H1 (cell line): ENCODE measurements at regions not wholly inside any gene's neighbourhood (a gene's known extent, or its start where the extent isn't known, plus 50 kb on each side); places are given as distances from the start of the nearest gene placed in this dataset.

Experiments used
- CTCF ChIA-PET: fragments of 300-600 bp; sonication (Branson Sonifier 250); formaldehyde crosslinking; loops from one replicate; lab custom pipeline; 2021; ENCODE audit not compliant: partially characterized antibody; lab: Charles Lee
- POLR2A ChIA-PET: fragments of 300-600 bp; sonication (Branson Sonifier 250); formaldehyde crosslinking; loops from one replicate; lab custom pipeline; 2021; ENCODE audit warnings: inconsistent platforms; ENCODE audit not compliant: partially characterized antibody; lab: Charles Lee
- DNase-seq, 2 experiments: peaks; one replicate each; pipeline versions ENCODE4 v3.0.0 to v3.0.0-alpha.2; 2010 to 2022; ENCODE audit warnings: low spot score in 2 of 2, low read depth in 1 of 2, mixed read lengths in 1 of 2
- FAIRE-seq: peaks from 2 replicates; lab custom pipeline; 2011; peaks lifted over from hg19 to GRCh38; lab: Jason Lieb, UNC
- H2AFZ ChIP-seq: 2 replicates; pipeline ENCODE4 v1.8.1; 2012; ENCODE audit warnings: low read length, inconsistent platforms
- H2AK5ac ChIP-seq: 2 replicates; pipeline ENCODE4 v1.6.1; 2013; ENCODE audit warnings: low read depth, low read length
- H2BK120ac ChIP-seq: replicated peaks from 2 replicates; pipeline ENCODE3; 2013; ENCODE audit warnings: low read depth, low read length, inconsistent platforms
- H2BK12ac ChIP-seq: 2 replicates; pipeline ENCODE4 v1.6.1; 2013; ENCODE audit warnings: low read depth, low read length
- H2BK15ac ChIP-seq: 2 replicates; pipeline ENCODE4 v1.6.1; 2013; ENCODE audit warnings: low read length
- H2BK20ac ChIP-seq: 2 replicates; pipeline ENCODE4 v1.6.1; 2013; ENCODE audit warnings: low read length
- H2BK5ac ChIP-seq: 2 replicates; pipeline ENCODE4 v1.6.1; 2013; ENCODE audit warnings: low read depth, low read length
- H3K14ac ChIP-seq: 2 replicates; pipeline ENCODE4 v1.6.1; 2013; ENCODE audit warnings: inconsistent platforms; ENCODE audit not compliant: insufficient read length
- H3K18ac ChIP-seq: 2 replicates; pipeline ENCODE4 v1.6.1; 2013; ENCODE audit warnings: low read length; ENCODE audit errors: extremely low read depth
- H3K23ac ChIP-seq: 2 replicates; pipeline ENCODE4 v1.6.1; 2013; ENCODE audit warnings: inconsistent platforms; ENCODE audit not compliant: insufficient read length
- H3K23me2 ChIP-seq: 2 replicates; pipeline ENCODE4 v1.6.1; 2013; ENCODE audit warnings: low read depth, low read length
- H3K27ac ChIP-seq: 2 replicates; pipeline ENCODE4 v1.6.1; 2011; ENCODE audit warnings: low read depth, low read length, inconsistent platforms
- H3K27me3 ChIP-seq, 4 experiments: replicated peaks in 1 of 4; 1 replicate in 1 of 4; 2 replicates in 3 of 4; pipeline versions ENCODE4 v1.6.1 to v1.8.1; 2011 to 2013; ENCODE audit warnings: low read length in 3 of 4, mild to moderate bottlenecking in 3 of 4, inconsistent platforms in 2 of 4, mixed read lengths in 2 of 4, moderate library complexity in 1 of 4; ENCODE audit not compliant: control insufficient read depth in 3 of 4, insufficient read depth in 3 of 4; ENCODE audit errors: extremely low read depth in 1 of 4
- H3K36me3 ChIP-seq, 4 experiments: 2 replicates each; pipeline versions ENCODE4 v1.6.1 to v1.8.1; 2011 to 2013; ENCODE audit warnings: mild to moderate bottlenecking in 4 of 4, low read length in 3 of 4, moderate library complexity in 2 of 4, control low read depth in 1 of 4, inconsistent platforms in 1 of 4; ENCODE audit not compliant: insufficient read depth in 4 of 4, control insufficient read depth in 2 of 4
- H3K4ac ChIP-seq: replicated peaks from 2 replicates; pipeline ENCODE3; 2013; ENCODE audit warnings: low read length, low read depth, mixed read lengths, inconsistent platforms; ENCODE audit not compliant: insufficient read length
- H3K4me1 ChIP-seq, 4 experiments: replicated peaks in 1 of 4; 1 replicate in 1 of 4; 2 replicates in 3 of 4; pipeline versions ENCODE4 v1.6.1 to v1.8.1; 2011 to 2013; ENCODE audit warnings: low read length in 3 of 4, inconsistent platforms in 2 of 4, mixed read lengths in 1 of 4; ENCODE audit not compliant: insufficient read depth in 4 of 4, control insufficient read depth in 3 of 4
- H3K4me2 ChIP-seq, 2 experiments: 2 replicates each; pipeline versions ENCODE4 v1.6.1 to v1.8.1; 2011 to 2013; ENCODE audit warnings: low read depth in 2 of 2, low read length in 2 of 2, control low read depth in 1 of 2, inconsistent platforms in 1 of 2, mild to moderate bottlenecking in 1 of 2; ENCODE audit not compliant: insufficient read depth in 1 of 2
- H3K4me3 ChIP-seq, 4 experiments: fragments of 200-600, 300-600 bp in 1 of 4; sonication (generic), shearing (Covaris generic), sonication (Bioruptor Twin) in 1 of 4; 2 replicates each; pipeline versions ENCODE4 v1.5.1 to v1.8.1; 2011 to 2016; ENCODE audit warnings: low read length in 4 of 4, low read depth in 3 of 4, control low read depth in 2 of 4, inconsistent platforms in 2 of 4, mild to moderate bottlenecking in 2 of 4, mixed read lengths in 1 of 4, moderate library complexity in 1 of 4; ENCODE audit not compliant: insufficient read depth in 2 of 4; ENCODE audit errors: extremely low read depth in 1 of 4
- H3K56ac ChIP-seq: replicated peaks from 2 replicates; pipeline ENCODE3; 2013; ENCODE audit warnings: low read depth, mild to moderate bottlenecking, mixed read lengths, low read length, inconsistent platforms; ENCODE audit not compliant: insufficient read length
- H3K79me1 ChIP-seq: 2 replicates; pipeline ENCODE4 v1.6.1; 2013; ENCODE audit warnings: low read depth, low read length, control low read depth
- H3K79me2 ChIP-seq, 2 experiments: 2 replicates each; pipeline versions ENCODE4 v1.6.1 to v1.8.1; 2012 to 2013; ENCODE audit warnings: low read length in 2 of 2, mild to moderate bottlenecking in 2 of 2, inconsistent platforms in 1 of 2; ENCODE audit not compliant: insufficient read depth in 2 of 2, control insufficient read depth in 1 of 2
- H3K9ac ChIP-seq, 4 experiments: replicated peaks in 1 of 4; 1 replicate in 1 of 4; 2 replicates in 3 of 4; pipeline versions ENCODE4 v1.6.1 to v1.8.1; 2011 to 2013; ENCODE audit warnings: low read depth in 3 of 4, low read length in 3 of 4, control low read depth in 2 of 4, mild to moderate bottlenecking in 2 of 4, moderate library complexity in 2 of 4, inconsistent platforms in 1 of 4; ENCODE audit errors: extremely low read depth in 1 of 4
- H3K9me3 ChIP-seq, 2 experiments: 2 replicates each; pipeline versions ENCODE4 v1.6.1 to v1.8.1; 2012 to 2013; ENCODE audit warnings: mild to moderate bottlenecking in 2 of 2, moderate library complexity in 2 of 2, control low read depth in 1 of 2, inconsistent platforms in 1 of 2, low read depth in 1 of 2, low read length in 1 of 2, mixed read lengths in 1 of 2; ENCODE audit not compliant: insufficient read depth in 2 of 2
- H4K20me1 ChIP-seq, 2 experiments: replicated peaks in 1 of 2; 2 replicates each; pipeline versions ENCODE3 to v1.8.1; 2011 to 2013; ENCODE audit warnings: inconsistent platforms in 2 of 2, low read length in 2 of 2, mild to moderate bottlenecking in 1 of 2; ENCODE audit not compliant: insufficient read depth in 2 of 2, control insufficient read depth in 1 of 2
- H4K5ac ChIP-seq: 2 replicates; pipeline ENCODE4 v1.6.1; 2013; ENCODE audit warnings: low read length, low read depth, mixed read lengths, inconsistent platforms; ENCODE audit not compliant: insufficient read length
- H4K8ac ChIP-seq: 2 replicates; pipeline ENCODE4 v1.8.0; 2013; ENCODE audit warnings: mild to moderate bottlenecking, moderate library complexity, low read length, inconsistent platforms; ENCODE audit not compliant: insufficient read depth; ENCODE audit errors: extremely low read depth
- H4K91ac ChIP-seq: replicated peaks from 2 replicates; pipeline ENCODE3; 2013; ENCODE audit warnings: low read length, mixed read lengths, inconsistent platforms; ENCODE audit not compliant: insufficient read length
- GTF2F1 ChIP-seq: IDR thresholded peaks from 2 replicates; pipeline ENCODE4 v1.6.1; 2012; ENCODE audit warnings: low read depth, low read length, improper control_type of control experiment, borderline replicate concordance
- POU5F1 ChIP-seq: IDR thresholded peaks from 2 replicates; pipeline ENCODE4 v1.6.1; 2011; ENCODE audit warnings: low read depth, mild to moderate bottlenecking, low read length, moderate library complexity
- SUZ12 ChIP-seq: fragments of 200-600 bp; sonication (generic); IDR thresholded peaks from 2 replicates; pipeline ENCODE4 v1.6.1; 2012; ENCODE audit warnings: mild to moderate bottlenecking, inconsistent platforms, low read length, moderate library complexity, mixed read lengths
- WGBS, 2 experiments: shearing (Covaris generic) in 1 of 2; methylation state at CpG; one replicate each; pipeline versions ENCODE4 v1.1.6 to v1.1.7; 2013 to 2015; ENCODE audit warnings: low lambda C conversion rate in 2 of 2, mixed read lengths in 2 of 2, inconsistent platforms in 1 of 2, low coverage in 1 of 2, missing lambda C conversion rate in 1 of 2; ENCODE audit not compliant: insufficient replicate concordance in 2 of 2, insufficient coverage in 1 of 2, insufficient read length in 1 of 2; ENCODE audit errors: extremely low coverage in 1 of 2, missing lambda C conversion rate in 1 of 2; 5-methylcytosine and 5-hydroxymethylcytosine counted together

- Histone ChIP-seq H3K27me3 (no peaks in the 10 kb centered on the region; a peak in 1 of 7 replicates), H3K14ac (no peak overlapping the region), H4K20me1 (no peaks in the 10 kb centered on the region), H3K79me2 (no peaks in the 10 kb centered on the region), H3K56ac (no peak overlapping the region), H3K4me3 (no peak overlapping the region), H3K23ac (no peak overlapping the region), H3K4me2 (no peak overlapping the region), H3K36me3 (no peaks in the 10 kb centered on the region), H2BK20ac (no peak overlapping the region), H3K18ac (0 out of 2 replicates have a peak overlapping the region, but pooled peaks have one; percentile 36), H3K9ac (no peak overlapping the region; a peak in 1 of 7 replicates), H3K4ac (no peak overlapping the region), H2BK12ac (peak overlapping the region; percentile 30), H2BK5ac (no peak overlapping the region), H2AFZ (peak overlapping the region; percentile 64), H3K9me3 (no peaks in the 10 kb centered on the region), H3K79me1 (no peaks in the 10 kb centered on the region), H4K8ac (no peak overlapping the region), H2BK15ac (0 out of 2 replicates have a peak overlapping the region, but pooled peaks have one; percentile 6), H3K4me1 (peaks cover 0 to 4% (median 0%) of the 10 kb centered on the region in 4 experiments; a peak in 1 of 7 replicates), H2AK5ac (no peak overlapping the region), H2BK120ac (no peak overlapping the region), H3K23me2 (no peaks in the 10 kb centered on the region), H4K91ac (no peak overlapping the region), H3K27ac (no peak overlapping the region), H4K5ac (no peak overlapping the region)
- DNase-seq (no peak), FAIRE-seq (no peak)
- ChIA-PET POLR2A (no interaction called here), CTCF (interaction anchor here (0.7 to 2.2 kb wide), 22 partner anchors 9 to 685 kb away, joined by 3 to 7 read pairs (median 4); no protein-coding TSS in a partner anchor)
- 87% methylated on average over 9 of the region's 9 CpGs; no CpG with 5 or more reads in 1 of the 2 experiments for WGBS, 2 experiments
- TF ChIP-seq SUZ12 (no peak), GTF2F1 (no peak), POU5F1 (no peak)
These were observed 456.5 kb upstream of the SOX11 start for GRCh38 chr2:5235701-5236100.
